ENCODE measurements at regions not wholly inside any gene's neighbourhood (a gene's known extent, or its start where the extent isn't known, plus 50 kb on each side); places are given as distances from the start of the nearest gene placed in this dataset.
"Not testable (repeated sequence)": the region's sequence is repeated elsewhere in the genome, so short reads cannot be mapped to it uniquely, and the experiment has no call there.

- Histone ChIP-seq H3K4me1 (peaks cover 8 to 10% of the 10 kb centered on the region in 2 donors), H3K27ac (no peak overlapping the region), H3K9me3 (no peaks in the 10 kb centered on the region), H3K27me3 (no peaks in the 10 kb centered on the region), H3K36me3 (no peaks in the 10 kb centered on the region), H3K4me3 (no peak overlapping the region)
- intact Hi-C loops (cut with DNase I; ENCODE audit: low total_unique reads) (no loop called here), in situ Hi-C loops (cut with MboI; ENCODE audit: low sequenced_read_pairs in 4 of 4) (no loop called here)
- DNase-seq: no peak
- TF ChIP-seq, protein P1, sequence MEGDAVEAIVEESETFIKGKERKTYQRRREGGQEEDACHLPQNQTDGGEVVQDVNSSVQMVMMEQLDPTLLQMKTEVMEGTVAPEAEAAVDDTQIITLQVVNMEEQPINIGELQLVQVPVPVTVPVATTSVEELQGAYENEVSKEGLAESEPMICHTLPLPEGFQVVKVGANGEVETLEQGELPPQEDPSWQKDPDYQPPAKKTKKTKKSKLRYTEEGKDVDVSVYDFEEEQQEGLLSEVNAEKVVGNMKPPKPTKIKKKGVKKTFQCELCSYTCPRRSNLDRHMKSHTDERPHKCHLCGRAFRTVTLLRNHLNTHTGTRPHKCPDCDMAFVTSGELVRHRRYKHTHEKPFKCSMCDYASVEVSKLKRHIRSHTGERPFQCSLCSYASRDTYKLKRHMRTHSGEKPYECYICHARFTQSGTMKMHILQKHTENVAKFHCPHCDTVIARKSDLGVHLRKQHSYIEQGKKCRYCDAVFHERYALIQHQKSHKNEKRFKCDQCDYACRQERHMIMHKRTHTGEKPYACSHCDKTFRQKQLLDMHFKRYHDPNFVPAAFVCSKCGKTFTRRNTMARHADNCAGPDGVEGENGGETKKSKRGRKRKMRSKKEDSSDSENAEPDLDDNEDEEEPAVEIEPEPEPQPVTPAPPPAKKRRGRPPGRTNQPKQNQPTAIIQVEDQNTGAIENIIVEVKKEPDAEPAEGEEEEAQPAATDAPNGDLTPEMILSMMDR (IDR thresholded peaks at IDR 0.05 in 4 of 5, conservative IDR thresholded peaks at IDR 0.05 in 1 of 5): no peak
- no peak for TF ChIP-seq POLR2A (IDR thresholded peaks at IDR 0.05)
- ATAC-seq: no peak
Observed at GRCh38 chr20:50331469-50332363, 141.1 kb downstream of the CEBPB start.

DNA sequence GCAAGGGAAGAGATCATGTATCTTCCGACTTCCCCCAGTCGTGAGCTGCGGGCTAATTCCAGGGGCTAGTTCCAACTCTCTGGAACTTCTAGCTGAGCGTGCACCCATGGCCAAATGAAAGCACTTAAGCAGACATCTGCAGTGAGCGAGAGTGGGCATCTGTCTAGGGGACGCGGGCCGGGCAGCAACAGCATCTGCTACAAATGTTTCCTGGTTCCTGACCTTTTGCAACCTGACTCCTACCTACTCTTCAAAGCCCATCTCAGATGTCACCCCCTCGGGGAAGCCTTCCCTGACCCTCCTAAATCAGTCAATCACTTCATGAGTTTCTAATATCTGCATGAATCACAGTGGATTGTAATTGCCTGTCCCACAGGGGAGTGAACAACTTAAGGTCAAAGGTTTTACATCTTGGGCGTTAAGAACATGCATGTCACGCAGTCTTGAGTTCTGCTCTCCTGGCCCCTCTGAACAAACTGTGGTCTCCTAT is 141.9 kb downstream of the CEBPB start:
- in situ Hi-C loops (cut with MboI; ENCODE audit: low sequenced_read_pairs in 4 of 4): no loop called here
- no peaks in the 10 kb centered on the region for H3K9me3 ChIP-seq
- intact Hi-C loops (cut with DNase I; ENCODE audit: low total_unique reads): no loop called here
- H3K27ac ChIP-seq: no peak overlapping the region
- no peak overlapping the region for H3K4me3 ChIP-seq
- no peaks in the 10 kb centered on the region for H3K36me3 ChIP-seq
- TF ChIP-seq, protein P1 (IDR thresholded peaks at IDR 0.05 in 4 of 5, conservative IDR thresholded peaks at IDR 0.05 in 1 of 5): no peak
- TF ChIP-seq POLR2A (IDR thresholded peaks at IDR 0.05): no peak
- no peak for ATAC-seq
- H3K4me1 ChIP-seq: peaks cover 6 to 10% of the 10 kb centered on the region in 2 donors
- no peaks in the 10 kb centered on the region for H3K27me3 ChIP-seq
- no peak for DNase-seq

- no peak for DNase-seq
- Histone ChIP-seq H3K9me3 (no peaks in the 10 kb centered on the region), H3K4me1 (peaks cover 6 to 10% of the 10 kb centered on the region in 2 donors), H3K27me3 (no peaks in the 10 kb centered on the region), H3K36me3 (no peaks in the 10 kb centered on the region), H3K27ac (no peak overlapping the region), H3K4me3 (no peak overlapping the region)
- no peak for ATAC-seq
- intact Hi-C loops (cut with DNase I; ENCODE audit: low total_unique reads) (no loop called here), in situ Hi-C loops (cut with MboI; ENCODE audit: low sequenced_read_pairs in 4 of 4) (no loop called here)
- TF ChIP-seq, protein P1 (IDR thresholded peaks at IDR 0.05 in 4 of 5, conservative IDR thresholded peaks at IDR 0.05 in 1 of 5): no peak
- TF ChIP-seq POLR2A (IDR thresholded peaks at IDR 0.05): no peak
Observed at GRCh38 chr20:50333131-50333670, 142.6 kb downstream of the CEBPB start.

- in situ Hi-C loops (cut with MboI; ENCODE audit: low sequenced_read_pairs in 4 of 4) (no loop called here), intact Hi-C loops (cut with DNase I; ENCODE audit: low total_unique reads) (no loop called here)
- H3K27ac ChIP-seq: no peak overlapping the region
- no peaks in the 10 kb centered on the region for H3K36me3 ChIP-seq
- H3K27me3 ChIP-seq: no peaks in the 10 kb centered on the region
- no peak for DNase-seq
- peaks cover 6 to 10% of the 10 kb centered on the region in 2 donors for H3K4me1 ChIP-seq
- no peaks in the 10 kb centered on the region for H3K9me3 ChIP-seq
- TF ChIP-seq, protein P1 (IDR thresholded peaks at IDR 0.05 in 4 of 5, conservative IDR thresholded peaks at IDR 0.05 in 1 of 5): no peak
- TF ChIP-seq POLR2A (IDR thresholded peaks at IDR 0.05): no peak
- no peak overlapping the region for H3K4me3 ChIP-seq
- ATAC-seq: no peak
Observed at GRCh38 chr20:50333812-50334211, 143.2 kb downstream of the CEBPB start.

GRCh38 chr20:50334512-50334911 is 143.9 kb downstream of the CEBPB start:
- in situ Hi-C loops (cut with MboI; ENCODE audit: low sequenced_read_pairs in 4 of 4); H3K4me3 ChIP-seq; DNase-seq; H3K36me3 ChIP-seq; H3K4me1 ChIP-seq; H3K27me3 ChIP-seq; intact Hi-C loops (cut with DNase I; ENCODE audit: low total_unique reads); ATAC-seq; H3K9me3 ChIP-seq; H3K27ac ChIP-seq: not testable (repeated sequence)

All from gastrocnemius medialis (tissue), 4 donors.